CD14-positive monocyte (primary cell): ENCODE measurements at regions not wholly inside any gene's neighbourhood (a gene's known extent, or its start where the extent isn't known, plus 50 kb on each side); places are given as distances from the start of the nearest gene placed in this dataset.

Experiments used
- DNase-seq, 3 donors: peaks; one replicate each; pipeline ENCODE4 v3.0.0-alpha.2; 2011 to 2022
- H2AFZ ChIP-seq: 2 replicates; pipeline ENCODE4 v1.6.0; 2012; ENCODE audit warnings: mild to moderate bottlenecking, low read depth, low read length, inconsistent platforms; ENCODE audit not compliant: insufficient read depth, poor library complexity, severe bottlenecking
- H3K27ac ChIP-seq, 2 donors: 1 replicate in 1 of 2; 2 replicates in 1 of 2; pipeline ENCODE4 v1.5.1; 2012 to 2013; ENCODE audit warnings: low read length in 2 of 2, control low read depth in 1 of 2, inconsistent platforms in 1 of 2, low read depth in 1 of 2, mild to moderate bottlenecking in 1 of 2
- H3K27me3 ChIP-seq, 2 donors: one replicate each; pipeline versions ENCODE4 v1.6.0 to v1.6.1; 2011 to 2013; ENCODE audit warnings: low read length in 2 of 2; ENCODE audit not compliant: control insufficient read depth in 2 of 2, insufficient read depth in 2 of 2
- H3K36me3 ChIP-seq, 2 donors: replicated peaks in 1 of 2; 1 replicate in 1 of 2; 2 replicates in 1 of 2; pipeline versions ENCODE4 v1.5.1 to v1.6.1; 2012 to 2013; ENCODE audit warnings: low read length in 2 of 2, control low read depth in 1 of 2, inconsistent platforms in 1 of 2, mild to moderate bottlenecking in 1 of 2; ENCODE audit not compliant: insufficient read depth in 2 of 2, control insufficient read depth in 1 of 2
- H3K4me1 ChIP-seq, 2 donors: 1 replicate in 1 of 2; 2 replicates in 1 of 2; pipeline versions ENCODE4 v1.5.1 to v1.6.1; 2012 to 2013; ENCODE audit warnings: low read length in 2 of 2, control low read depth in 1 of 2, inconsistent platforms in 1 of 2, mild to moderate bottlenecking in 1 of 2, moderate library complexity in 1 of 2; ENCODE audit not compliant: insufficient read depth in 2 of 2, control insufficient read depth in 1 of 2
- H3K4me2 ChIP-seq: replicated peaks from 2 replicates; pipeline ENCODE3; 2012; ENCODE audit warnings: low read length, moderate library complexity, mild to moderate bottlenecking; ENCODE audit not compliant: poor library complexity, severe bottlenecking; ENCODE audit errors: extremely low read depth
- H3K4me3 ChIP-seq, 3 experiments: fragments of 200-600 bp in 1 of 3; sonication (generic) in 1 of 3; replicated peaks in 1 of 3; 1 replicate in 2 of 3; 2 replicates in 1 of 3; pipeline ENCODE4 v1.5.1; 2011 to 2013; ENCODE audit warnings: low read length in 3 of 3, mild to moderate bottlenecking in 3 of 3, control low read depth in 2 of 3, low read depth in 2 of 3, inconsistent platforms in 1 of 3, moderate library complexity in 1 of 3
- H3K79me2 ChIP-seq: 2 replicates; pipeline ENCODE4 v1.6.0; 2012; ENCODE audit warnings: mild to moderate bottlenecking, control low read depth, inconsistent platforms, low read length, moderate library complexity; ENCODE audit not compliant: insufficient read depth
- H3K9ac ChIP-seq: 2 replicates; pipeline ENCODE4 v1.6.0; 2017; ENCODE audit warnings: low read length, mild to moderate bottlenecking; ENCODE audit not compliant: insufficient read depth, poor library complexity, severe bottlenecking
- H3K9me3 ChIP-seq, 2 donors: replicated peaks in 1 of 2; 1 replicate in 1 of 2; 2 replicates in 1 of 2; pipeline versions ENCODE4 v1.5.1 to v1.6.1; 2012 to 2013; ENCODE audit warnings: low read length in 2 of 2, control low read depth in 1 of 2; ENCODE audit not compliant: control insufficient read depth in 1 of 2, insufficient read depth in 1 of 2
- H4K20me1 ChIP-seq: 2 replicates; pipeline ENCODE4 v1.6.0; 2012; ENCODE audit warnings: mild to moderate bottlenecking, low read length, control low read depth, moderate library complexity; ENCODE audit not compliant: insufficient read depth
- H3K27ac Mint-ChIP-seq, 7 donors: one replicate each; pipeline ENCODE4 v1.8.0; 2020; ENCODE audit warnings: mild to moderate bottlenecking in 7 of 7, mixed read lengths in 7 of 7, moderate library complexity in 6 of 7, inconsistent platforms in 2 of 7
- H3K27me3 Mint-ChIP-seq, 3 donors: one replicate each; pipeline ENCODE4 v1.8.0; 2021 to 2022; ENCODE audit warnings: low read depth in 3 of 3, mild to moderate bottlenecking in 3 of 3, mixed read lengths in 3 of 3, moderate library complexity in 3 of 3, inconsistent platforms in 1 of 3
- H3K36me3 Mint-ChIP-seq, 2 donors: one replicate each; pipeline ENCODE4 v1.8.0; 2020; ENCODE audit warnings: mixed read lengths in 2 of 2, inconsistent platforms in 1 of 2, mild to moderate bottlenecking in 1 of 2
- H3K4me1 Mint-ChIP-seq: one replicate; pipeline ENCODE4 v1.8.0; 2020; ENCODE audit warnings: mild to moderate bottlenecking, mixed read lengths
- H3K4me3 Mint-ChIP-seq, 2 donors: one replicate each; pipeline ENCODE4 v1.8.0; 2020; ENCODE audit warnings: mild to moderate bottlenecking in 2 of 2, mixed read lengths in 2 of 2, moderate library complexity in 1 of 2
- H3K9me3 Mint-ChIP-seq, 7 donors: one replicate each; pipeline ENCODE4 v1.8.0; 2020 to 2022; ENCODE audit warnings: mixed read lengths in 7 of 7, mild to moderate bottlenecking in 6 of 7, moderate library complexity in 6 of 7, inconsistent platforms in 2 of 7
- WGBS: methylation state at CpG from one replicate; pipeline ENCODE4 v1.1.5; 2013; ENCODE audit warnings: missing lambda C conversion rate; ENCODE audit not compliant: insufficient coverage; 5-methylcytosine and 5-hydroxymethylcytosine counted together
- intact Hi-C, 2 donors: fragments of 100-400 bp; cut with micrococcal nuclease; formaldehyde crosslinking; loops; one replicate each; pipeline versions ENCODE4 v1.15.0 to v1.15.1; 2023
- TF ChIP-seq, protein P1 (sequence below): fragments of 200-600 bp; IDR thresholded peaks from one replicate; pipeline ENCODE4 v1.8.0; 2022; ENCODE audit warnings: antibody characterized with exemption, mild to moderate bottlenecking

DNA sequence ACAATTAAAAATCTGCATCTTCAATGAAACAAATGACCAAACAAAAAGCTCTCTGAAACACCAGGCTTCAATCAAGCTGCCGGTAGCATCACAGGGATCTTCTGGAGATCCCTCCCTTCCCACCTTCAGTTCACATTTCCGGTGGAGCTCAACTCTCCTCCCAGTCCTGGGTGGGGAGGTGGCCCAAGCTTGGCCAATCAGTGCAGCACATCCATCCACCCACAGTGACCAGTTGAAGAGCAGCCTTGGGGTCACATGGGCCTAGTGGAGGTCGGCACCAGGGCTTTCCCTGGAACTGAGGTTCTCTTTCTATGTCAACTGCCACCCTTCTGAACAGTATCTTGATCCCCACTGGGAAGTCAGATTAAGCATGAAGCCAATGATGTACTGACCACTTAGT, 620.1 kb upstream of the MGMT start:
- H2AFZ ChIP-seq = no peak overlapping the region
- no peaks in the 10 kb centered on the region for H3K36me3 Mint-ChIP-seq
- H3K9me3 Mint-ChIP-seq = no peaks in the 10 kb centered on the region
- H3K4me1 ChIP-seq = no peaks in the 10 kb centered on the region
- no peak overlapping the region for H3K4me2 ChIP-seq
- no peak overlapping the region for H3K27ac ChIP-seq
- H3K9me3 ChIP-seq = no peaks in the 10 kb centered on the region
- H4K20me1 ChIP-seq = no peaks in the 10 kb centered on the region
- no peaks in the 10 kb centered on the region for H3K79me2 ChIP-seq
- peaks cover 4 to 6% (median 4%) of the 10 kb centered on the region in 3 donors for H3K27me3 Mint-ChIP-seq
- H3K9ac ChIP-seq = no peak overlapping the region
- H3K4me1 Mint-ChIP-seq = no peaks in the 10 kb centered on the region
- no peaks in the 10 kb centered on the region for H3K36me3 ChIP-seq
- no CpG with 5 or more reads among the region's 3 CpGs for WGBS
- DNase-seq = no peak
- TF ChIP-seq, protein P1, sequence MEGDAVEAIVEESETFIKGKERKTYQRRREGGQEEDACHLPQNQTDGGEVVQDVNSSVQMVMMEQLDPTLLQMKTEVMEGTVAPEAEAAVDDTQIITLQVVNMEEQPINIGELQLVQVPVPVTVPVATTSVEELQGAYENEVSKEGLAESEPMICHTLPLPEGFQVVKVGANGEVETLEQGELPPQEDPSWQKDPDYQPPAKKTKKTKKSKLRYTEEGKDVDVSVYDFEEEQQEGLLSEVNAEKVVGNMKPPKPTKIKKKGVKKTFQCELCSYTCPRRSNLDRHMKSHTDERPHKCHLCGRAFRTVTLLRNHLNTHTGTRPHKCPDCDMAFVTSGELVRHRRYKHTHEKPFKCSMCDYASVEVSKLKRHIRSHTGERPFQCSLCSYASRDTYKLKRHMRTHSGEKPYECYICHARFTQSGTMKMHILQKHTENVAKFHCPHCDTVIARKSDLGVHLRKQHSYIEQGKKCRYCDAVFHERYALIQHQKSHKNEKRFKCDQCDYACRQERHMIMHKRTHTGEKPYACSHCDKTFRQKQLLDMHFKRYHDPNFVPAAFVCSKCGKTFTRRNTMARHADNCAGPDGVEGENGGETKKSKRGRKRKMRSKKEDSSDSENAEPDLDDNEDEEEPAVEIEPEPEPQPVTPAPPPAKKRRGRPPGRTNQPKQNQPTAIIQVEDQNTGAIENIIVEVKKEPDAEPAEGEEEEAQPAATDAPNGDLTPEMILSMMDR = no peak
- no peak overlapping the region for H3K4me3 ChIP-seq
- H3K27me3 ChIP-seq = no peaks in the 10 kb centered on the region
- intact Hi-C loops = no loop called here
- no peak overlapping the region for H3K27ac Mint-ChIP-seq
- no peak overlapping the region for H3K4me3 Mint-ChIP-seq

DNA sequence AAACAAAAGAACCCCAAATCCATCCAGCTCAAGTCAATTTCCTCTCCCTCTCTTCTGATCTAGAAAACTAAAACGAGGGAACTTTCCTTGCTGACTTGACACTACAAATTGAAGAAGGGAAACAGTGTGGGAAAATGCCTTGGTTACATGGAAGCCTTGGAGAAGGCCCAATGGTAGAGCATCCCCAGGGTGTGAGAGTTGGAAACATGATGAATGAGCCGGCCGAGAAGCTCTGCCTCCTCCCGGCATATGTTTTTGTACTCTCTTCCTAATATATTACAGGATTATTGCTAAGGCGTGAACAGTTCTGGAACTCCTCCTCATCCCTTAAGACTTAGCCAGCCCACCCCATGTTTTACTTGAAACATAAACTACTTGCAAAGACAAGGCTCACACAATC, 618.2 kb upstream of the MGMT start:
- H3K4me1 Mint-ChIP-seq = no peaks in the 10 kb centered on the region
- intact Hi-C loops = no loop called here
- H4K20me1 ChIP-seq = no peaks in the 10 kb centered on the region
- no peak overlapping the region for H3K4me3 ChIP-seq
- H3K27me3 Mint-ChIP-seq = peaks cover 4 to 6% (median 5%) of the 10 kb centered on the region in 3 donors
- no peaks in the 10 kb centered on the region for H3K9me3 ChIP-seq
- no peaks in the 10 kb centered on the region for H3K4me1 ChIP-seq
- DNase-seq = no peak
- no peaks in the 10 kb centered on the region for H3K9me3 Mint-ChIP-seq
- no peak overlapping the region for H3K27ac Mint-ChIP-seq
- no CpG with 5 or more reads among the region's 5 CpGs for WGBS
- H3K4me3 Mint-ChIP-seq = no peak overlapping the region
- H3K27ac ChIP-seq = no peak overlapping the region
- no peak overlapping the region for H3K9ac ChIP-seq
- no peak overlapping the region for H3K4me2 ChIP-seq
- no peaks in the 10 kb centered on the region for H3K79me2 ChIP-seq
- H3K27me3 ChIP-seq = no peaks in the 10 kb centered on the region
- H3K36me3 ChIP-seq = no peaks in the 10 kb centered on the region
- no peaks in the 10 kb centered on the region for H3K36me3 Mint-ChIP-seq
- TF ChIP-seq, protein P1 = no peak
- no peak overlapping the region for H2AFZ ChIP-seq
